Natural killer cell (primary cell): ENCODE measurements at regions not wholly inside any gene's neighbourhood (a gene's known extent, or its start where the extent isn't known, plus 50 kb on each side); places are given as distances from the start of the nearest gene placed in this dataset.

Experiments
- ATAC-seq, 3 donors: fragments of 150-1000 bp in 2 of 3; fragments of 200-7000 bp in 1 of 3; cut with Tn5 transposase; 1 replicate in 1 of 3; 2 replicates in 2 of 3; pipeline ENCODE4 v1.10.0; 2021; ENCODE audit warnings: mild to moderate bottlenecking in 2 of 3, moderate library complexity in 2 of 3
- DNase-seq, 2 donors: peaks; one replicate each; pipeline versions ENCODE4 v3.0.0 to v3.0.0-alpha.2; 2013 to 2021; ENCODE audit warnings: mixed read lengths in 1 of 2
- H3K27ac ChIP-seq: one replicate; pipeline ENCODE4 v1.5.1; 2013; ENCODE audit warnings: mild to moderate bottlenecking, low read length
- H3K27me3 ChIP-seq: one replicate; pipeline ENCODE4 v1.6.1; 2013; ENCODE audit warnings: low read length; ENCODE audit not compliant: control insufficient read depth, insufficient read depth
- H3K36me3 ChIP-seq: one replicate; pipeline ENCODE4 v1.6.1; 2013; ENCODE audit warnings: low read length; ENCODE audit not compliant: control insufficient read depth, insufficient read depth
- H3K4me1 ChIP-seq: one replicate; pipeline ENCODE4 v1.6.1; 2013; ENCODE audit warnings: low read length; ENCODE audit not compliant: control insufficient read depth, insufficient read depth
- H3K4me3 ChIP-seq: one replicate; pipeline ENCODE4 v1.5.1; 2013; ENCODE audit warnings: low read length
- H3K9me3 ChIP-seq: one replicate; pipeline ENCODE4 v1.6.1; 2013; ENCODE audit warnings: low read length; ENCODE audit not compliant: control insufficient read depth, insufficient read depth
- H3K27ac Mint-ChIP-seq, 2 donors: one replicate each; pipeline ENCODE4 v1.8.0; 2022; ENCODE audit warnings: mild to moderate bottlenecking in 2 of 2, mixed read lengths in 2 of 2, moderate library complexity in 1 of 2
- H3K27me3 Mint-ChIP-seq, 2 donors: one replicate each; pipeline ENCODE4 v1.8.0; 2022; ENCODE audit warnings: low read depth in 2 of 2, mixed read lengths in 2 of 2
- H3K36me3 Mint-ChIP-seq: one replicate; pipeline ENCODE4 v1.8.0; 2022; ENCODE audit warnings: mixed read lengths
- H3K4me1 Mint-ChIP-seq, 2 donors: one replicate each; pipeline ENCODE4 v1.8.0; 2022; ENCODE audit warnings: mixed read lengths in 2 of 2
- H3K4me3 Mint-ChIP-seq: one replicate; pipeline ENCODE4 v1.8.0; 2022; ENCODE audit warnings: mild to moderate bottlenecking, moderate library complexity, mixed read lengths
- H3K9me3 Mint-ChIP-seq, 2 donors: one replicate each; pipeline ENCODE4 v1.8.0; 2022; ENCODE audit warnings: mixed read lengths in 2 of 2
- WGBS: methylation state at CpG from one replicate; pipeline ENCODE4 v1.1.7; 2013; ENCODE audit warnings: missing lambda C conversion rate; ENCODE audit not compliant: insufficient coverage; 5-methylcytosine and 5-hydroxymethylcytosine counted together
- intact Hi-C: fragments of 100-400 bp; cut with micrococcal nuclease; formaldehyde crosslinking; loops from one replicate; pipeline ENCODE4 v1.14.2; 2022
- TF ChIP-seq, protein P1 (sequence below): fragments of 200-600 bp; IDR thresholded peaks from one replicate; pipeline ENCODE4 v1.8.0; 2022; ENCODE audit warnings: antibody characterized with exemption

GRCh38 chr7:52294942-52295341 is 740.5 kb upstream of the POM121L12 start:
- Mint-ChIP-seq H3K27me3 (no peaks in the 10 kb centered on the region), H3K27ac (no peak overlapping the region), H3K36me3 (no peaks in the 10 kb centered on the region), H3K4me1 (no peaks in the 10 kb centered on the region), H3K9me3 (peaks cover 5 to 12% of the 10 kb centered on the region in 2 donors), H3K4me3 (no peak overlapping the region)
- no peaks in the 10 kb centered on the region for H3K36me3 ChIP-seq
- peaks cover 15% of the 10 kb centered on the region for H3K9me3 ChIP-seq
- intact Hi-C loops = no loop called here
- no peak overlapping the region for H3K27ac ChIP-seq
- TF ChIP-seq, protein P1, sequence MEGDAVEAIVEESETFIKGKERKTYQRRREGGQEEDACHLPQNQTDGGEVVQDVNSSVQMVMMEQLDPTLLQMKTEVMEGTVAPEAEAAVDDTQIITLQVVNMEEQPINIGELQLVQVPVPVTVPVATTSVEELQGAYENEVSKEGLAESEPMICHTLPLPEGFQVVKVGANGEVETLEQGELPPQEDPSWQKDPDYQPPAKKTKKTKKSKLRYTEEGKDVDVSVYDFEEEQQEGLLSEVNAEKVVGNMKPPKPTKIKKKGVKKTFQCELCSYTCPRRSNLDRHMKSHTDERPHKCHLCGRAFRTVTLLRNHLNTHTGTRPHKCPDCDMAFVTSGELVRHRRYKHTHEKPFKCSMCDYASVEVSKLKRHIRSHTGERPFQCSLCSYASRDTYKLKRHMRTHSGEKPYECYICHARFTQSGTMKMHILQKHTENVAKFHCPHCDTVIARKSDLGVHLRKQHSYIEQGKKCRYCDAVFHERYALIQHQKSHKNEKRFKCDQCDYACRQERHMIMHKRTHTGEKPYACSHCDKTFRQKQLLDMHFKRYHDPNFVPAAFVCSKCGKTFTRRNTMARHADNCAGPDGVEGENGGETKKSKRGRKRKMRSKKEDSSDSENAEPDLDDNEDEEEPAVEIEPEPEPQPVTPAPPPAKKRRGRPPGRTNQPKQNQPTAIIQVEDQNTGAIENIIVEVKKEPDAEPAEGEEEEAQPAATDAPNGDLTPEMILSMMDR = no peak
- no peaks in the 10 kb centered on the region for H3K4me1 ChIP-seq
- H3K4me3 ChIP-seq = no peak overlapping the region
- 93% methylated on average over 7 of the region's 7 CpGs for WGBS
- H3K27me3 ChIP-seq = no peaks in the 10 kb centered on the region
- ATAC-seq (no peak), DNase-seq (no peak)

DNA sequence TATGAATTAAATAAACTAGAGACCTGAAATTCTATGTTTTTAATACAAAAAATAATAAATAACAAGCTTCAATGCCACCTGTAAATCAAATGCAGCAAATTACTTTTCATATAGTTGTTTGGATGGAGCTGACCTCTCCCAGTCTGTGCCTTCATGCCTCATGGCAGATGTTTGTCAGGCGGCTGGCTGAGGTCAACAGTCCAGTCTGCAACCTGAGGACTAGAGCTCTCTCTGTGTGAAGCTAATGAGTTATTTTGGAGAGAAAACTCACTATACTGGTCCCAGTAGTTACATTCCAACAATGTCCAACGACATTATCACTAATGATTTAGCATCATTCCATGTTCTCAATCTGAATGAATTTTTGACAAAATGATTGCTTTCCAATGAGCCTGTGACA is 746.2 kb upstream of the POM121L12 start:
- DNase-seq = no peak
- H3K27me3 Mint-ChIP-seq = no peaks in the 10 kb centered on the region
- ATAC-seq = no peak
- peaks cover 8 to 12% of the 10 kb centered on the region in 2 donors for H3K9me3 Mint-ChIP-seq
- no peaks in the 10 kb centered on the region for H3K4me1 Mint-ChIP-seq
- intact Hi-C loops = no loop called here
- 70% methylated on average over 2 of the region's 2 CpGs for WGBS
- Histone ChIP-seq H3K36me3 (no peaks in the 10 kb centered on the region), H3K4me1 (no peaks in the 10 kb centered on the region), H3K27me3 (no peaks in the 10 kb centered on the region), H3K4me3 (no peak overlapping the region), H3K27ac (no peak overlapping the region), H3K9me3 (no peaks in the 10 kb centered on the region)
- no peaks in the 10 kb centered on the region for H3K36me3 Mint-ChIP-seq
- TF ChIP-seq, protein P1 = no peak
- no peak overlapping the region for H3K27ac Mint-ChIP-seq
- H3K4me3 Mint-ChIP-seq = no peak overlapping the region

GRCh38 chr7:52287698-52288097 is 747.7 kb upstream of the POM121L12 start:
- H3K4me3 ChIP-seq = no peak overlapping the region
- TF ChIP-seq, protein P1 = no peak
- Mint-ChIP-seq H3K4me3 (no peak overlapping the region), H3K9me3 (peaks cover 10 to 13% of the 10 kb centered on the region in 2 donors), H3K27ac (no peak overlapping the region), H3K4me1 (no peaks in the 10 kb centered on the region), H3K27me3 (no peaks in the 10 kb centered on the region), H3K36me3 (no peaks in the 10 kb centered on the region)
- ATAC-seq (no peak), DNase-seq (no peak)
- H3K36me3 ChIP-seq = no peaks in the 10 kb centered on the region
- H3K4me1 ChIP-seq = no peaks in the 10 kb centered on the region
- no peaks in the 10 kb centered on the region for H3K9me3 ChIP-seq
- H3K27me3 ChIP-seq = no peaks in the 10 kb centered on the region
- H3K27ac ChIP-seq = no peak overlapping the region
- no CpG with 5 or more reads among the region's 1 CpG for WGBS
- intact Hi-C loops = no loop called here

GRCh38 chr7:52285689-52286088 is 749.7 kb upstream of the POM121L12 start:
- Histone ChIP-seq H3K4me1 (no peaks in the 10 kb centered on the region), H3K4me3 (no peak overlapping the region), H3K27me3 (no peaks in the 10 kb centered on the region), H3K36me3 (no peaks in the 10 kb centered on the region), H3K9me3 (no peaks in the 10 kb centered on the region), H3K27ac (no peak overlapping the region)
- H3K4me1 Mint-ChIP-seq = no peaks in the 10 kb centered on the region
- no peak overlapping the region for H3K27ac Mint-ChIP-seq
- ATAC-seq (no peak), DNase-seq (no peak)
- TF ChIP-seq, protein P1 = no peak
- intact Hi-C loops = no loop called here
- peaks cover 9 to 21% of the 10 kb centered on the region in 2 donors for H3K9me3 Mint-ChIP-seq
- H3K27me3 Mint-ChIP-seq = no peaks in the 10 kb centered on the region
- no peak overlapping the region for H3K4me3 Mint-ChIP-seq
- no peaks in the 10 kb centered on the region for H3K36me3 Mint-ChIP-seq
- 66% methylated on average over 2 of the region's 2 CpGs for WGBS
